ENCODE measurements at regions not wholly inside any gene's neighbourhood (a gene's known extent, or its start where the extent isn't known, plus 50 kb on each side); places are given as distances from the start of the nearest gene placed in this dataset.

GRCh38 chr12:127194176-127194575, 1072.8 kb upstream of the TMEM132C start:
- no peak for DNase-seq (ENCODE audit: low spot score)
- H3K27ac ChIP-seq, result no peak overlapping the region
- CTCF ChIA-PET, result no interaction called here
- POLR2A ChIA-PET (ENCODE audit: low non-redundant PET), result no interaction called here
- TF ChIP-seq CTCF (conservative IDR thresholded peaks at IDR 0.05; ENCODE audit: low read depth), result no peak

- H3K27ac ChIP-seq, result no peak overlapping the region
- ChIA-PET CTCF (no interaction called here), POLR2A (ENCODE audit: low non-redundant PET) (no interaction called here)
- DNase-seq (ENCODE audit: low spot score), result no peak
- TF ChIP-seq CTCF (conservative IDR thresholded peaks at IDR 0.05; ENCODE audit: low read depth), result no peak
Observed at GRCh38 chr12:127205781-127206555, 1061.0 kb upstream of the TMEM132C start.

- POLR2A ChIA-PET (ENCODE audit: low non-redundant PET), result no interaction called here
- DNase-seq (ENCODE audit: low spot score), result no peak
- CTCF ChIA-PET, result no interaction called here
- no peak for TF ChIP-seq CTCF (conservative IDR thresholded peaks at IDR 0.05; ENCODE audit: low read depth)
- no peak overlapping the region for H3K27ac ChIP-seq
Observed at GRCh38 chr12:127209318-127209717, 1057.7 kb upstream of the TMEM132C start.

- no peak overlapping the region for H3K27ac ChIP-seq
- ChIA-PET CTCF (no interaction called here), POLR2A (ENCODE audit: low non-redundant PET) (no interaction called here)
- no peak for TF ChIP-seq CTCF (conservative IDR thresholded peaks at IDR 0.05; ENCODE audit: low read depth)
- no peak for DNase-seq (ENCODE audit: low spot score)
Observed at GRCh38 chr12:127214186-127214585, 1052.8 kb upstream of the TMEM132C start.

GRCh38 chr12:127223011-127223410, 1044.0 kb upstream of the TMEM132C start:
- TF ChIP-seq CTCF (conservative IDR thresholded peaks at IDR 0.05; ENCODE audit: low read depth), result no peak
- POLR2A ChIA-PET (ENCODE audit: low non-redundant PET), result interaction anchor here (0.6 kb wide), 1 partner anchor 347 kb away, joined by 3 read pairs; no protein-coding TSS in a partner anchor
- no peak overlapping the region for H3K27ac ChIP-seq
- DNase-seq (ENCODE audit: low spot score), result no peak
- CTCF ChIA-PET, result no interaction called here

GRCh38 chr12:127223731-127224130, 1043.2 kb upstream of the TMEM132C start:
- CTCF ChIA-PET, result no interaction called here

More at GRCh38 chr12:127223731-127224130, 1043.2 kb upstream of the TMEM132C start:
- no peak for TF ChIP-seq CTCF (conservative IDR thresholded peaks at IDR 0.05; ENCODE audit: low read depth)
- POLR2A ChIA-PET (ENCODE audit: low non-redundant PET), result no interaction called here
- DNase-seq (ENCODE audit: low spot score), result no peak
- H3K27ac ChIP-seq, result no peak overlapping the region

Data from RWPE1 (cell line).